ENCODE measurements at regions not wholly inside any gene's neighbourhood (a gene's known extent, or its start where the extent isn't known, plus 50 kb on each side); places are given as distances from the start of the nearest gene placed in this dataset.
A peak's percentile ranks its signal among the peaks of the same experiment; 100 is the strongest.

DNA sequence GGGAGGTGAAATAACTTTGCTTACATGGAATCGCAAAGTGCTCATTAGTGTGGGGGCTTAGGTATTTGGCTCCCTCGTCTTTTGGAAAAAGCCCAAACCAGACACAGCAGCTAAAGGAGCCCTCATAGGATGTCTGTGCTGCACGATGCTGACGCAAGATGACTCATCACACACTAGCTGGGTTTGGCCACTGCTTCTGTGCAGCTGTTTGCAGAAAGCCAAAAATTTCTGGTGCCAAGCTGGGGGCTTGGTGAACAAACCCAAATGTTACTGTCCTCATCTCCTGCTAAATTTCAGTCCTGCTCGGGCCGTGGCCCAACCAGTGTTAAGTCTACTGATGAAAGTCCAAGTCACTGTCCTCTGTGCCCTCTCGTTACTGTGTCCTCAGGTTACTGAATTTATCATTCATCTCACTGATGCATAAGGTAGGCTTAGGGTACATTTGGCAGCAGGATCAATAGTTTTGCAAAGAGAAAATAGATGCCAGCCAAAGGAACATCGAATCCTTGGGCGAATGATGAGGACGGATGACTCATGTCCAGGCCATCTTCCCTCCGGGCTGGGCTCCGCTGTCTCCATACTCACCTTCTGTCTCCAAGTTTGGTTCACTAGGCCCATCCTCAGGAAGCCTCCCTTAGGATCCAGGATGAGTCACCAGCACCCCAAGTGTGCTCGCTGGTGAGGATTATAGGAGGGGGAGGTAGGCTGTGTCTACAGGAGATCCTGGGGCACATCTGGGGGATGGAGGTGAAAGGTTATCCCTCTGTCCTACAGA, 177.7 kb downstream of the ADSS2 start:
- 63 to 65% methylated on average over 13 of the region's 13 CpGs for WGBS, 2 donors
- Histone ChIP-seq H3K9me3 (no peaks in the 10 kb centered on the region), H3K36me3 (no peaks in the 10 kb centered on the region), H3K27me3 (no peaks in the 10 kb centered on the region), H3K4me1 (peaks cover 0 to 24% (median 16%) of the 10 kb centered on the region in 4 donors), H3K4me3 (peak overlapping the region in 3 of 4 donors; percentile 12 to 33 (median 23)), H3K27ac (peak overlapping the region; percentile 62 to 82 (median 74))
- peak; percentile 88 for DNase-seq
- TF ChIP-seq, protein P1, sequence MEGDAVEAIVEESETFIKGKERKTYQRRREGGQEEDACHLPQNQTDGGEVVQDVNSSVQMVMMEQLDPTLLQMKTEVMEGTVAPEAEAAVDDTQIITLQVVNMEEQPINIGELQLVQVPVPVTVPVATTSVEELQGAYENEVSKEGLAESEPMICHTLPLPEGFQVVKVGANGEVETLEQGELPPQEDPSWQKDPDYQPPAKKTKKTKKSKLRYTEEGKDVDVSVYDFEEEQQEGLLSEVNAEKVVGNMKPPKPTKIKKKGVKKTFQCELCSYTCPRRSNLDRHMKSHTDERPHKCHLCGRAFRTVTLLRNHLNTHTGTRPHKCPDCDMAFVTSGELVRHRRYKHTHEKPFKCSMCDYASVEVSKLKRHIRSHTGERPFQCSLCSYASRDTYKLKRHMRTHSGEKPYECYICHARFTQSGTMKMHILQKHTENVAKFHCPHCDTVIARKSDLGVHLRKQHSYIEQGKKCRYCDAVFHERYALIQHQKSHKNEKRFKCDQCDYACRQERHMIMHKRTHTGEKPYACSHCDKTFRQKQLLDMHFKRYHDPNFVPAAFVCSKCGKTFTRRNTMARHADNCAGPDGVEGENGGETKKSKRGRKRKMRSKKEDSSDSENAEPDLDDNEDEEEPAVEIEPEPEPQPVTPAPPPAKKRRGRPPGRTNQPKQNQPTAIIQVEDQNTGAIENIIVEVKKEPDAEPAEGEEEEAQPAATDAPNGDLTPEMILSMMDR (IDR thresholded peaks at IDR 0.05), result no peak
- TF ChIP-seq EP300 (IDR thresholded peaks at IDR 0.05), result no peak
- TF ChIP-seq POLR2AphosphoS5 (IDR thresholded peaks at IDR 0.05), result peak in 3 of 4 donors; percentile 27 to 51 (median 38)
- intact Hi-C loops (cut with DNase I), result loop anchor here (1.0 to 10.0 kb wide), 4 partner anchors 422 to 930 kb away; partner anchors contain the start of gene AKT3

DNA sequence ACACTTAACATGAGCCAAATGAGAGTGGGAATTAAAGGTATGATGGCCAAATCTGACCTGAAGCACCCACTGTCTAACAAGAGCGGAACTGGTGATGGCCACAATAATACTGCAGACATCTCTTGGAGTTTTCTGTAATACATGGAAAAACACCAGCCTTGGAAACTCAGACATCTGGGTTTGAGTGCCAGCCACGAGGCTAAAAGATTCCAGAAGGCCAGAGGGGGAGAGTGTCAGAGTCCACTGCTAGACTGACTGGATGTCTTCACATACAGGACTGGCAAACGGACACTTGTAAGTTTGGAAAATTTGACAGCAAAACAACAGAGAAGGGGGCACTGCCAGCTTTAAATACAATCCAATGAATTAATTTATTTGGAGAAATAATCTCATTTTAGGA, 175.1 kb downstream of the ADSS2 start:
- H3K4me1 ChIP-seq, result peaks cover 0 to 24% (median 16%) of the 10 kb centered on the region in 4 donors
- H3K4me3 ChIP-seq, result no peak overlapping the region
- H3K27ac ChIP-seq, result no peak overlapping the region
- no peaks in the 10 kb centered on the region for H3K9me3 ChIP-seq
- no peak for DNase-seq
- TF ChIP-seq EP300 (IDR thresholded peaks at IDR 0.05) (no peak), POLR2A (IDR thresholded peaks at IDR 0.05) (no peak), POLR2AphosphoS5 (IDR thresholded peaks at IDR 0.05) (no peak)
- TF ChIP-seq, protein P1 (IDR thresholded peaks at IDR 0.05), result no peak
- intact Hi-C loops (cut with DNase I), result loop anchor here (10.0 kb wide), 1 partner anchor 522 kb away; no protein-coding TSS in a partner anchor
- 39 to 46% methylated on average over 3 of the region's 3 CpGs for WGBS, 2 donors
- no peaks in the 10 kb centered on the region for H3K36me3 ChIP-seq
- H3K27me3 ChIP-seq, result no peaks in the 10 kb centered on the region

DNA sequence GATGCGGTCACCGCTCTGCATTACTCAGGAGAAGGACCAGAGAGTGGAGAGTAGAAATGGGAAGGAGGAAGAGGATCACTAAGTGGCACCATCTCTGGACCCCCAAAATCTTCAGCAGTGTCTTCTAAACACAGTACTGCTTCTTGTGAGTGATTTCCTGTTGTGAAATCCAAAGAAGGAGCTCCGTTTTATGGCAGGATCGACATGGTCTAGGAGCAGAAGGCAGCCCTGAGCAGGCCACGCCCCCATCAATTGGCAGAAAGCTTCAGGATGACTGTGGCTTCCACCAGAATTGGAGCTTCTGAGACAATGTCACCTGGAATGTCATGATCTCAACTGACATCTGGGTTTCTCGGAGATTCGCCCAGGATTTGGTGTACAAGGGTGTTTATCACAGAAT, 171.5 kb downstream of the ADSS2 start:
- no peaks in the 10 kb centered on the region for H3K4me1 ChIP-seq
- no peaks in the 10 kb centered on the region for H3K9me3 ChIP-seq
- WGBS, 2 donors, result 49 to 68% methylated on average over 7 of the region's 7 CpGs
- no peak for TF ChIP-seq POLR2A (IDR thresholded peaks at IDR 0.05)
- TF ChIP-seq POLR2AphosphoS5 (IDR thresholded peaks at IDR 0.05), result no peak
- TF ChIP-seq, protein P1 (IDR thresholded peaks at IDR 0.05), result no peak
- no peak for TF ChIP-seq EP300 (IDR thresholded peaks at IDR 0.05)
- intact Hi-C loops (cut with DNase I), result no loop called here
- H3K4me3 ChIP-seq, result no peak overlapping the region
- H3K27me3 ChIP-seq, result no peaks in the 10 kb centered on the region
- no peak overlapping the region for H3K27ac ChIP-seq
- no peak for DNase-seq
- no peaks in the 10 kb centered on the region for H3K36me3 ChIP-seq

DNA sequence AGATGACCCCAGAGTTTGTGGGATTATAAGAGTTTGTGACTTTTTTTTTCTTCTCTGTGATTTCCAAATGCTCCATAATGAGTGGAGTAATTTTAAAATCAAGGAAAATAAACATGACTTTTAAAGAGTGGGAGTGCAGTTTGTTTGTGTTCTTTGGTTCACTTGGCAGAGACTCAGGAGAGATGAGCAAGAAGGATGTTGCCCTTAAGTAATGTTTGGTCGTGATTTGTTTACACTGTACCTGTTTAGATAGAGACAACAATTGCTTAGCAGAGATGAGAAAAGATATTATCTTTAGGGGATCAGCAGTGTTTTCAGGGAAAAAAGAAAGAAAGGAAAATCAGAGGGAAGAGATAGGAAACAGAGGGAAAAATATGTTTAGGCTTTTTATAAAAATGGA, 170.8 kb downstream of the ADSS2 start:
- no peak for DNase-seq
- intact Hi-C loops (cut with DNase I), result no loop called here
- 6 to 39% methylated on average over 1 of the region's 1 CpG for WGBS, 2 donors
- no peak overlapping the region for H3K4me3 ChIP-seq
- no peaks in the 10 kb centered on the region for H3K9me3 ChIP-seq
- no peaks in the 10 kb centered on the region for H3K36me3 ChIP-seq
- TF ChIP-seq POLR2A (IDR thresholded peaks at IDR 0.05), result no peak
- no peak for TF ChIP-seq EP300 (IDR thresholded peaks at IDR 0.05)
- TF ChIP-seq POLR2AphosphoS5 (IDR thresholded peaks at IDR 0.05), result no peak
- TF ChIP-seq, protein P1 (IDR thresholded peaks at IDR 0.05), result no peak
- H3K27ac ChIP-seq, result no peak overlapping the region
- H3K27me3 ChIP-seq, result no peaks in the 10 kb centered on the region
- H3K4me1 ChIP-seq, result no peaks in the 10 kb centered on the region
